CD14-positive monocyte (primary cell): ENCODE measurements at regions not wholly inside any gene's neighbourhood (a gene's known extent, or its start where the extent isn't known, plus 50 kb on each side); places are given as distances from the start of the nearest gene placed in this dataset.
A peak's percentile ranks its signal among the peaks of the same experiment; 100 is the strongest.

ENCODE experiments used
- DNase-seq, 3 donors: peaks; one replicate each; pipeline ENCODE4 v3.0.0-alpha.2; 2011 to 2022
- H2AFZ ChIP-seq: 2 replicates; pipeline ENCODE4 v1.6.0; 2012; ENCODE audit warnings: mild to moderate bottlenecking, low read depth, low read length, inconsistent platforms; ENCODE audit not compliant: insufficient read depth, poor library complexity, severe bottlenecking
- H3K27ac ChIP-seq, 2 donors: 1 replicate in 1 of 2; 2 replicates in 1 of 2; pipeline ENCODE4 v1.5.1; 2012 to 2013; ENCODE audit warnings: low read length in 2 of 2, control low read depth in 1 of 2, inconsistent platforms in 1 of 2, low read depth in 1 of 2, mild to moderate bottlenecking in 1 of 2
- H3K27me3 ChIP-seq, 2 donors: one replicate each; pipeline versions ENCODE4 v1.6.0 to v1.6.1; 2011 to 2013; ENCODE audit warnings: low read length in 2 of 2; ENCODE audit not compliant: control insufficient read depth in 2 of 2, insufficient read depth in 2 of 2
- H3K36me3 ChIP-seq, 2 donors: replicated peaks in 1 of 2; 1 replicate in 1 of 2; 2 replicates in 1 of 2; pipeline versions ENCODE4 v1.5.1 to v1.6.1; 2012 to 2013; ENCODE audit warnings: low read length in 2 of 2, control low read depth in 1 of 2, inconsistent platforms in 1 of 2, mild to moderate bottlenecking in 1 of 2; ENCODE audit not compliant: insufficient read depth in 2 of 2, control insufficient read depth in 1 of 2
- H3K4me1 ChIP-seq, 2 donors: 1 replicate in 1 of 2; 2 replicates in 1 of 2; pipeline versions ENCODE4 v1.5.1 to v1.6.1; 2012 to 2013; ENCODE audit warnings: low read length in 2 of 2, control low read depth in 1 of 2, inconsistent platforms in 1 of 2, mild to moderate bottlenecking in 1 of 2, moderate library complexity in 1 of 2; ENCODE audit not compliant: insufficient read depth in 2 of 2, control insufficient read depth in 1 of 2
- H3K4me2 ChIP-seq: replicated peaks from 2 replicates; pipeline ENCODE3; 2012; ENCODE audit warnings: low read length, moderate library complexity, mild to moderate bottlenecking; ENCODE audit not compliant: poor library complexity, severe bottlenecking; ENCODE audit errors: extremely low read depth
- H3K4me3 ChIP-seq, 3 experiments: fragments of 200-600 bp in 1 of 3; sonication (generic) in 1 of 3; replicated peaks in 1 of 3; 1 replicate in 2 of 3; 2 replicates in 1 of 3; pipeline ENCODE4 v1.5.1; 2011 to 2013; ENCODE audit warnings: low read length in 3 of 3, mild to moderate bottlenecking in 3 of 3, control low read depth in 2 of 3, low read depth in 2 of 3, inconsistent platforms in 1 of 3, moderate library complexity in 1 of 3
- H3K79me2 ChIP-seq: 2 replicates; pipeline ENCODE4 v1.6.0; 2012; ENCODE audit warnings: mild to moderate bottlenecking, control low read depth, inconsistent platforms, low read length, moderate library complexity; ENCODE audit not compliant: insufficient read depth
- H3K9ac ChIP-seq: 2 replicates; pipeline ENCODE4 v1.6.0; 2017; ENCODE audit warnings: low read length, mild to moderate bottlenecking; ENCODE audit not compliant: insufficient read depth, poor library complexity, severe bottlenecking
- H3K9me3 ChIP-seq, 2 donors: replicated peaks in 1 of 2; 1 replicate in 1 of 2; 2 replicates in 1 of 2; pipeline versions ENCODE4 v1.5.1 to v1.6.1; 2012 to 2013; ENCODE audit warnings: low read length in 2 of 2, control low read depth in 1 of 2; ENCODE audit not compliant: control insufficient read depth in 1 of 2, insufficient read depth in 1 of 2
- H4K20me1 ChIP-seq: 2 replicates; pipeline ENCODE4 v1.6.0; 2012; ENCODE audit warnings: mild to moderate bottlenecking, low read length, control low read depth, moderate library complexity; ENCODE audit not compliant: insufficient read depth
- H3K27ac Mint-ChIP-seq, 7 donors: one replicate each; pipeline ENCODE4 v1.8.0; 2020; ENCODE audit warnings: mild to moderate bottlenecking in 7 of 7, mixed read lengths in 7 of 7, moderate library complexity in 6 of 7, inconsistent platforms in 2 of 7
- H3K27me3 Mint-ChIP-seq, 3 donors: one replicate each; pipeline ENCODE4 v1.8.0; 2021 to 2022; ENCODE audit warnings: low read depth in 3 of 3, mild to moderate bottlenecking in 3 of 3, mixed read lengths in 3 of 3, moderate library complexity in 3 of 3, inconsistent platforms in 1 of 3
- H3K36me3 Mint-ChIP-seq, 2 donors: one replicate each; pipeline ENCODE4 v1.8.0; 2020; ENCODE audit warnings: mixed read lengths in 2 of 2, inconsistent platforms in 1 of 2, mild to moderate bottlenecking in 1 of 2
- H3K4me1 Mint-ChIP-seq: one replicate; pipeline ENCODE4 v1.8.0; 2020; ENCODE audit warnings: mild to moderate bottlenecking, mixed read lengths
- H3K4me3 Mint-ChIP-seq, 2 donors: one replicate each; pipeline ENCODE4 v1.8.0; 2020; ENCODE audit warnings: mild to moderate bottlenecking in 2 of 2, mixed read lengths in 2 of 2, moderate library complexity in 1 of 2
- H3K9me3 Mint-ChIP-seq, 7 donors: one replicate each; pipeline ENCODE4 v1.8.0; 2020 to 2022; ENCODE audit warnings: mixed read lengths in 7 of 7, mild to moderate bottlenecking in 6 of 7, moderate library complexity in 6 of 7, inconsistent platforms in 2 of 7
- WGBS: methylation state at CpG from one replicate; pipeline ENCODE4 v1.1.5; 2013; ENCODE audit warnings: missing lambda C conversion rate; ENCODE audit not compliant: insufficient coverage; 5-methylcytosine and 5-hydroxymethylcytosine counted together
- intact Hi-C, 2 donors: fragments of 100-400 bp; cut with micrococcal nuclease; formaldehyde crosslinking; loops; one replicate each; pipeline versions ENCODE4 v1.15.0 to v1.15.1; 2023
- TF ChIP-seq, protein P1 (sequence below): fragments of 200-600 bp; IDR thresholded peaks from one replicate; pipeline ENCODE4 v1.8.0; 2022; ENCODE audit warnings: antibody characterized with exemption, mild to moderate bottlenecking

GRCh38 chr5:89281766-89282553 lies 399.0 kb upstream of the MEF2C start:
- Mint-ChIP-seq H3K36me3 (peaks cover 0 to 3% of the 10 kb centered on the region in 2 donors), H3K9me3 (peaks cover 0 to 2% (median 0%) of the 10 kb centered on the region in 7 donors), H3K4me1 (peaks cover 27% of the 10 kb centered on the region), H3K27me3 (no peaks in the 10 kb centered on the region), H3K27ac (peak overlapping the region in 1 of 7 donors; percentile 42), H3K4me3 (no peak overlapping the region)
- H3K27me3 ChIP-seq: no peaks in the 10 kb centered on the region
- H3K9ac ChIP-seq: no peak overlapping the region
- intact Hi-C loops: no loop called here
- no peak overlapping the region for H3K4me3 ChIP-seq
- no peaks in the 10 kb centered on the region for H3K9me3 ChIP-seq
- DNase-seq: no peak
- TF ChIP-seq, protein P1, sequence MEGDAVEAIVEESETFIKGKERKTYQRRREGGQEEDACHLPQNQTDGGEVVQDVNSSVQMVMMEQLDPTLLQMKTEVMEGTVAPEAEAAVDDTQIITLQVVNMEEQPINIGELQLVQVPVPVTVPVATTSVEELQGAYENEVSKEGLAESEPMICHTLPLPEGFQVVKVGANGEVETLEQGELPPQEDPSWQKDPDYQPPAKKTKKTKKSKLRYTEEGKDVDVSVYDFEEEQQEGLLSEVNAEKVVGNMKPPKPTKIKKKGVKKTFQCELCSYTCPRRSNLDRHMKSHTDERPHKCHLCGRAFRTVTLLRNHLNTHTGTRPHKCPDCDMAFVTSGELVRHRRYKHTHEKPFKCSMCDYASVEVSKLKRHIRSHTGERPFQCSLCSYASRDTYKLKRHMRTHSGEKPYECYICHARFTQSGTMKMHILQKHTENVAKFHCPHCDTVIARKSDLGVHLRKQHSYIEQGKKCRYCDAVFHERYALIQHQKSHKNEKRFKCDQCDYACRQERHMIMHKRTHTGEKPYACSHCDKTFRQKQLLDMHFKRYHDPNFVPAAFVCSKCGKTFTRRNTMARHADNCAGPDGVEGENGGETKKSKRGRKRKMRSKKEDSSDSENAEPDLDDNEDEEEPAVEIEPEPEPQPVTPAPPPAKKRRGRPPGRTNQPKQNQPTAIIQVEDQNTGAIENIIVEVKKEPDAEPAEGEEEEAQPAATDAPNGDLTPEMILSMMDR: no peak
- H4K20me1 ChIP-seq: no peaks in the 10 kb centered on the region
- H3K4me1 ChIP-seq: peaks cover 13 to 20% of the 10 kb centered on the region in 2 donors
- no peak overlapping the region for H2AFZ ChIP-seq
- no peak overlapping the region for H3K4me2 ChIP-seq
- no peak overlapping the region for H3K27ac ChIP-seq
- no peaks in the 10 kb centered on the region for H3K36me3 ChIP-seq
- no CpG with 5 or more reads among the region's 3 CpGs for WGBS
- no peaks in the 10 kb centered on the region for H3K79me2 ChIP-seq

DNA sequence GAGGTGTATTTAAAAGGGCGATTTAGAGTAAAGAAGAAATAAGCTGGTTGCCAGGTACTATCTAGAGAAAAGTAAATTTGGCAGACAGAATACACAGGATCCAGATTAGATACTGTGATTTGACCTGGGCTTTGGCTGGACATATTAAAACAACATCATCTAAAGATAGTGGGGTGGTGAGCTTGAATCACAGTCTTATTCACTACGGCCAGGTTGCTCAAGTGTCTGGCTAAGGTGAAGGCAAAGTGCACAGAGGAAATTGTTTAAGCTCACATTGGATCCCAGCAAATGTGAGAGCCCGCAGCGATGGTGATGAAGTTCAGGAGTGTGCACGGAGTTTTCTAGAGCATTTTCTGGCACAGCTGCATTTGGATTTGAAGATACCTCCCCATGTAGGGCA lies 398.2 kb upstream of the MEF2C start:
- H3K36me3 Mint-ChIP-seq: peaks cover 2 to 3% of the 10 kb centered on the region in 2 donors

More for the DNA sequence above, 398.2 kb upstream of the MEF2C start:
- H3K27me3 Mint-ChIP-seq: no peaks in the 10 kb centered on the region
- no peak overlapping the region for H3K4me3 Mint-ChIP-seq
- H3K36me3 ChIP-seq: no peaks in the 10 kb centered on the region
- no peaks in the 10 kb centered on the region for H3K79me2 ChIP-seq
- H3K9me3 ChIP-seq: no peaks in the 10 kb centered on the region
- peaks cover 0 to 5% (median 0%) of the 10 kb centered on the region in 7 donors for H3K9me3 Mint-ChIP-seq
- H3K4me3 ChIP-seq: no peak overlapping the region
- TF ChIP-seq, protein P1: no peak
- H3K27ac Mint-ChIP-seq: peak overlapping the region in 1 of 7 donors; percentile 62
- H3K4me1 ChIP-seq: peaks cover 13 to 21% of the 10 kb centered on the region in 2 donors
- intact Hi-C loops: no loop called here
- no peak for DNase-seq
- no peaks in the 10 kb centered on the region for H3K27me3 ChIP-seq
- 100% methylated on average over 4 of the region's 5 CpGs for WGBS
- H2AFZ ChIP-seq: no peak overlapping the region
- no peaks in the 10 kb centered on the region for H4K20me1 ChIP-seq
- H3K27ac ChIP-seq: no peak overlapping the region
- H3K9ac ChIP-seq: no peak overlapping the region
- peaks cover 34% of the 10 kb centered on the region for H3K4me1 Mint-ChIP-seq
- H3K4me2 ChIP-seq: no peak overlapping the region
